Activated CD4-positive, alpha-beta T cell treated with anti-CD3 and anti-CD28 coated beads for 36 hours (primary cell): ENCODE measurements at regions not wholly inside any gene's neighbourhood (a gene's known extent, or its start where the extent isn't known, plus 50 kb on each side); places are given as distances from the start of the nearest gene placed in this dataset.
"Not testable (repeated sequence)": the region's sequence is repeated elsewhere in the genome, so short reads cannot be mapped to it uniquely, and the experiment has no call there.

ENCODE experiments used
- ATAC-seq: fragments of 200-7000 bp; cut with Tn5 transposase; one replicate; pipeline ENCODE4 v1.10.0; 2021; ENCODE audit warnings: mild to moderate bottlenecking, moderate library complexity
- CTCF ChIA-PET: fragments of 350-600 bp; sonication (Branson Sonifier 250); formaldehyde crosslinking; loops from one replicate; lab custom pipeline; 2021; ENCODE audit warnings: antibody characterized with exemption; lab: Charles Lee
- POLR2A ChIA-PET: fragments of 350-600 bp; sonication (Branson Sonifier 250); formaldehyde crosslinking; loops from one replicate; lab custom pipeline; 2021; ENCODE audit warnings: antibody characterized with exemption, inconsistent platforms; lab: Charles Lee
- DNase-seq: peaks from one replicate; pipeline ENCODE4 v3.0.0-alpha.2; 2020
- H3K27ac Mint-ChIP-seq: one replicate; pipeline ENCODE4 v1.8.0; 2021; ENCODE audit warnings: mixed read lengths
- H3K27me3 Mint-ChIP-seq: one replicate; pipeline ENCODE4 v1.8.0; 2021; ENCODE audit warnings: mixed read lengths
- H3K36me3 Mint-ChIP-seq: one replicate; pipeline ENCODE4 v1.8.0; 2021; ENCODE audit warnings: low read depth, mixed read lengths
- H3K4me1 Mint-ChIP-seq: one replicate; pipeline ENCODE4 v1.8.0; 2021; ENCODE audit warnings: mixed read lengths
- H3K4me3 Mint-ChIP-seq: one replicate; pipeline ENCODE4 v1.8.0; 2021; ENCODE audit warnings: mild to moderate bottlenecking, moderate library complexity, mixed read lengths
- H3K9me3 Mint-ChIP-seq: one replicate; pipeline ENCODE4 v1.8.0; 2021; ENCODE audit warnings: low read depth, mixed read lengths
- intact Hi-C, 2 experiments: fragments of 100-400 bp; cut with DNase I in 1 of 2; cut with micrococcal nuclease in 1 of 2; formaldehyde crosslinking; loops; one replicate each; pipeline versions ENCODE4 v1.14.2 to v1.15.1; 2022 to 2024; cut with DNase I, micrococcal nuclease

- ChIA-PET POLR2A (no interaction called here), CTCF (no interaction called here)
- ATAC-seq: no peak
- no peaks in the 10 kb centered on the region for H3K27me3 Mint-ChIP-seq
- H3K36me3 Mint-ChIP-seq: no peaks in the 10 kb centered on the region
- H3K4me3 Mint-ChIP-seq: no peak overlapping the region
- intact Hi-C loops: no loop called here
- no peak for DNase-seq
- peaks cover 5% of the 10 kb centered on the region for H3K9me3 Mint-ChIP-seq
- no peaks in the 10 kb centered on the region for H3K4me1 Mint-ChIP-seq
- H3K27ac Mint-ChIP-seq: no peak overlapping the region
Measured at GRCh38 chr7:145398758-145399157, 562.9 kb upstream of the TPK1 start.

DNA sequence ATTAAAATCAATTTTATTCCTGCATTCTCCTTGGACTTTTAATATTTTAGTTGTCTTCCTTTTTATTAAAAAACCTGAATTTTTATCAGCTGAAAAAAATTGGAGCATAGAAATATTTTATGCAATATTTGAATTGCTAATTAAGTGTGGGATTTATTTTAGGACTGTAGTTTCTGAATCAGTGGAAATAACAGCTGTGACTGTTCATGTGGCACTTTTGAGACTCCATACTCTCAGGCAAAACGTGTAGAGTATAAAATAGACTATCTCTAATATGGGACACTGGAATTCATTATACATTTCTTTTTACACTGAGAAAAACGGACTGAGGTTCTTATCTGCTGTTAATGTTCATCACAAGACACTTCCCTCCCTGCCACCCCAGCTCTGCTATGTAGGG is 558.3 kb upstream of the TPK1 start:
- H3K27me3 Mint-ChIP-seq: no peaks in the 10 kb centered on the region
- H3K9me3 Mint-ChIP-seq: peaks cover 3% of the 10 kb centered on the region
- H3K36me3 Mint-ChIP-seq: no peaks in the 10 kb centered on the region
- H3K27ac Mint-ChIP-seq: no peak overlapping the region
- no peaks in the 10 kb centered on the region for H3K4me1 Mint-ChIP-seq
- ATAC-seq: no peak
- ChIA-PET CTCF (no interaction called here), POLR2A (no interaction called here)
- no peak for DNase-seq
- no peak overlapping the region for H3K4me3 Mint-ChIP-seq
- intact Hi-C loops: no loop called here

GRCh38 chr7:145382762-145383161 is 546.9 kb upstream of the TPK1 start:
- H3K27me3 Mint-ChIP-seq: no peaks in the 10 kb centered on the region
- no peak for ATAC-seq
- intact Hi-C loops: no loop called here
- H3K27ac Mint-ChIP-seq: no peak overlapping the region
- ChIA-PET CTCF (no interaction called here), POLR2A (no interaction called here)
- H3K4me3 Mint-ChIP-seq: no peak overlapping the region
- DNase-seq: no peak
- H3K4me1 Mint-ChIP-seq: no peaks in the 10 kb centered on the region
- H3K9me3 Mint-ChIP-seq: peaks cover 14% of the 10 kb centered on the region
- H3K36me3 Mint-ChIP-seq: no peaks in the 10 kb centered on the region

- intact Hi-C loops: no loop called here
- H3K4me1 Mint-ChIP-seq: no peaks in the 10 kb centered on the region
- H3K9me3 Mint-ChIP-seq: peaks cover 4% of the 10 kb centered on the region
- no peaks in the 10 kb centered on the region for H3K36me3 Mint-ChIP-seq
- no peak overlapping the region for H3K4me3 Mint-ChIP-seq
- no peak for DNase-seq
- CTCF ChIA-PET: no interaction called here
- no peaks in the 10 kb centered on the region for H3K27me3 Mint-ChIP-seq
- POLR2A ChIA-PET: no interaction called here
- no peak for ATAC-seq
- H3K27ac Mint-ChIP-seq: no peak overlapping the region
Measured at GRCh38 chr7:145378197-145378596, 542.3 kb upstream of the TPK1 start.

- Mint-ChIP-seq H3K9me3 (peaks cover 12% of the 10 kb centered on the region), H3K4me1 (no peaks in the 10 kb centered on the region), H3K27me3 (no peaks in the 10 kb centered on the region), H3K27ac (no peak overlapping the region), H3K36me3 (no peaks in the 10 kb centered on the region), H3K4me3 (no peak overlapping the region)
- CTCF ChIA-PET: no interaction called here
- DNase-seq: no peak
- POLR2A ChIA-PET: no interaction called here
- intact Hi-C loops: no loop called here
- no peak for ATAC-seq
Measured at GRCh38 chr7:145360511-145361100, 524.8 kb upstream of the TPK1 start.

GRCh38 chr7:145350334-145350733 is 514.5 kb upstream of the TPK1 start:
- CTCF ChIA-PET: no interaction called here
- no peak for ATAC-seq
- intact Hi-C loops: no loop called here
- Mint-ChIP-seq H3K4me3 (no peak overlapping the region), H3K9me3 (peaks cover 3% of the 10 kb centered on the region), H3K4me1 (no peaks in the 10 kb centered on the region), H3K27me3 (no peaks in the 10 kb centered on the region), H3K36me3 (no peaks in the 10 kb centered on the region), H3K27ac (no peak overlapping the region)
- DNase-seq: no peak
- POLR2A ChIA-PET: no interaction called here

DNA sequence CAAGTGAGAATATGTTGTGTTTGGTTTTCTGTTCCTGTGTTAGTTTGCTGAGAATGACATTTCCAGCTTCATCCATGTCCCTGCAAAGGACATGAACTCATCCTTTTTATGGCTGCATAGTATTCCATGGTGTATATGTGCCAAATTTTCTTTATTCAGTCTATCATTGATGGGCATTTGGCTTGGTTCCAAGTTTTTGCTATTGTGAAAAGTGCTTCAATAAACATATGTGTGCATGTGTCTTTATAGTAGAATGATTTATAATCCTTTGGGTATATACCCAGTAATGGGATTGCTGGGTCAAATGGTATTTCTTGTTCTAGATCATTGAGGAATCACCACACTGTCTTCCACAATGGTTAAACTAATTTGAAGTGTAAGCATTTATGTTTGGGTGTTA is 513.6 kb upstream of the TPK1 start:
- CTCF ChIA-PET, H3K36me3 Mint-ChIP-seq, H3K4me1 Mint-ChIP-seq, DNase-seq, ATAC-seq, H3K27ac Mint-ChIP-seq, H3K4me3 Mint-ChIP-seq, intact Hi-C loops, H3K9me3 Mint-ChIP-seq, H3K27me3 Mint-ChIP-seq: not testable (repeated sequence)
- POLR2A ChIA-PET: interaction anchor here (0.6 kb wide), 1 partner anchor 416 kb away, joined by 6 read pairs; no protein-coding TSS in a partner anchor

DNA sequence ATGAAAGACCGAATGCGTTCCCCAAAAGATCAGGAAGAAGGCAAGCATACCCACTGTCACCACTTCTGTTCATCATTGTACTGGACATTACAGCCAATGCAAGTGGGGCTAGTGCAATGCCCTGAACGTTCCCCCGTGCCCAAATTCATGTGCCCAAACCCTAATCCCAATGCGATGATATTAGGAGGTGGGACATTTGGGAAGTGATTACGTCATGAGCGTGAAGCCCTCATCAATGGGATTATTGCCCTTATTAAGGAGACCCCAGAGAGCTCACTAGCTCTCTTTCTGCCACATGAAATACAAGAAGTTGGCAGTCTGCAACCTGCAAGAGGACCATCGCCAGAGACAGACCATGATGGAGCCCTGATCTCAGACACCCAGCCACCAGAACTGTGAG is 511.4 kb upstream of the TPK1 start:
- peaks cover 3% of the 10 kb centered on the region for H3K9me3 Mint-ChIP-seq
- no peak overlapping the region for H3K4me3 Mint-ChIP-seq
- ChIA-PET CTCF (no interaction called here), POLR2A (no interaction called here)
- intact Hi-C loops: no loop called here
- H3K36me3 Mint-ChIP-seq: no peaks in the 10 kb centered on the region
- no peak overlapping the region for H3K27ac Mint-ChIP-seq
- ATAC-seq: no peak
- no peaks in the 10 kb centered on the region for H3K4me1 Mint-ChIP-seq
- DNase-seq: no peak
- no peaks in the 10 kb centered on the region for H3K27me3 Mint-ChIP-seq

GRCh38 chr7:145339319-145339718 is 503.5 kb upstream of the TPK1 start:
- H3K27ac Mint-ChIP-seq: no peak overlapping the region

DNA sequence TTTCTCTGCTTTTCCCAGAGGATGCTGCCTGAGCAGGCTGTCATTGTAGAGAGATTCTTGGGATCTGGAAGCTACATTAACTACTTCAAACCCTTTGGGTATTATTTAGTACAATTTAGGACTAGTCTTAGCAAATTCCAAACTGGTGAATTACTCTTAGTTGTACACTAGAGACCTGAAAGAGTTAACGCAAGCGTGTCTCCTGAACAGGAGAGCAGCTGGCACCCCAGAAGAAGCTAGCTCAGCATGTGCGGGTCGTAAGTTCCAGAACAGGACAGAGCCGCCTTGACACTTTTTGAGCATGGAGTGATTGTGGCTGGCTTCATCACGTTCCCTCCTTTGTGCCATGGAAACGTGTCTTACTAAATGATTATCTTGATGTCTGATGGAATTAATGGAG is 495.7 kb upstream of the TPK1 start:
- intact Hi-C loops: no loop called here
- ATAC-seq (no peak), DNase-seq (no peak)
- no peaks in the 10 kb centered on the region for H3K27me3 Mint-ChIP-seq
- H3K27ac Mint-ChIP-seq: no peak overlapping the region
- POLR2A ChIA-PET: no interaction called here
- no peaks in the 10 kb centered on the region for H3K36me3 Mint-ChIP-seq
- CTCF ChIA-PET: no interaction called here
- peaks cover 9% of the 10 kb centered on the region for H3K9me3 Mint-ChIP-seq
- H3K4me1 Mint-ChIP-seq: no peaks in the 10 kb centered on the region
- H3K4me3 Mint-ChIP-seq: no peak overlapping the region

More at GRCh38 chr7:145339319-145339718, 503.5 kb upstream of the TPK1 start:
- Mint-ChIP-seq H3K9me3 (peaks cover 14% of the 10 kb centered on the region), H3K4me3 (no peak overlapping the region), H3K4me1 (no peaks in the 10 kb centered on the region), H3K27me3 (no peaks in the 10 kb centered on the region), H3K36me3 (no peaks in the 10 kb centered on the region)
- ChIA-PET POLR2A (no interaction called here), CTCF (no interaction called here)
- DNase-seq (no peak), ATAC-seq (no peak)
- intact Hi-C loops: no loop called here

GRCh38 chr7:145331076-145331475 is 495.2 kb upstream of the TPK1 start:
- Mint-ChIP-seq H3K27ac (no peak overlapping the region), H3K4me3 (no peak overlapping the region)
- DNase-seq: no peak

GRCh38 chr7:145327646-145328045 is 491.8 kb upstream of the TPK1 start:
- Mint-ChIP-seq H3K4me3 (no peak overlapping the region), H3K27ac (no peak overlapping the region), H3K27me3 (no peaks in the 10 kb centered on the region), H3K9me3 (peaks cover 4% of the 10 kb centered on the region), H3K36me3 (no peaks in the 10 kb centered on the region), H3K4me1 (no peaks in the 10 kb centered on the region)
- ChIA-PET CTCF (no interaction called here), POLR2A (no interaction called here)
- DNase-seq (no peak), ATAC-seq (no peak)
- intact Hi-C loops: no loop called here

More at GRCh38 chr7:145331076-145331475, 495.2 kb upstream of the TPK1 start:
- H3K4me1 Mint-ChIP-seq: no peaks in the 10 kb centered on the region
- no peak for ATAC-seq
- no peaks in the 10 kb centered on the region for H3K36me3 Mint-ChIP-seq
- POLR2A ChIA-PET: no interaction called here
- no peaks in the 10 kb centered on the region for H3K27me3 Mint-ChIP-seq
- intact Hi-C loops: no loop called here
- CTCF ChIA-PET: no interaction called here
- peaks cover 8% of the 10 kb centered on the region for H3K9me3 Mint-ChIP-seq

GRCh38 chr7:145324081-145324480 is 488.2 kb upstream of the TPK1 start:
- Mint-ChIP-seq H3K27ac (no peak overlapping the region), H3K36me3 (no peaks in the 10 kb centered on the region), H3K27me3 (no peaks in the 10 kb centered on the region), H3K9me3 (peaks cover 4% of the 10 kb centered on the region), H3K4me3 (no peak overlapping the region), H3K4me1 (no peaks in the 10 kb centered on the region)
- no peak for DNase-seq
- ChIA-PET CTCF (no interaction called here), POLR2A (no interaction called here)
- no peak for ATAC-seq
- intact Hi-C loops: no loop called here
